B cell (primary cell): ENCODE measurements at regions not wholly inside any gene's neighbourhood (a gene's known extent, or its start where the extent isn't known, plus 50 kb on each side); places are given as distances from the start of the nearest gene placed in this dataset.

Experiments used
- ATAC-seq: fragments of 200-7000 bp; cut with Tn5 transposase; one replicate; pipeline ENCODE4 v1.10.0; 2021; ENCODE audit warnings: low read depth, mild to moderate bottlenecking, moderate number of reproducible peaks, moderate library complexity
- CTCF ChIA-PET: fragments of 350-600 bp; sonication (Branson Sonifier 250); formaldehyde crosslinking; loops from one replicate; lab custom pipeline; 2021; ENCODE audit warnings: antibody characterized with exemption, inconsistent platforms; lab: Charles Lee
- POLR2A ChIA-PET: fragments of 350-600 bp; sonication (Branson Sonifier 250); formaldehyde crosslinking; loops from one replicate; lab custom pipeline; 2021; ENCODE audit warnings: antibody characterized with exemption; lab: Charles Lee
- DNase-seq: peaks from one replicate; pipeline ENCODE4 v3.0.0; 2013
- H2AFZ ChIP-seq: 2 replicates; pipeline ENCODE4 v1.6.1; 2012; ENCODE audit warnings: mild to moderate bottlenecking, low read depth, low read length; ENCODE audit not compliant: insufficient read depth, poor library complexity, severe bottlenecking
- H3K27ac ChIP-seq, 2 donors: 1 replicate in 1 of 2; 2 replicates in 1 of 2; pipeline ENCODE4 v1.5.1; 2012 to 2013; ENCODE audit warnings: low read length in 2 of 2, mild to moderate bottlenecking in 2 of 2, moderate library complexity in 1 of 2
- H3K27me3 ChIP-seq, 4 experiments: fragments of 200-600 bp in 1 of 4; sonication (generic) in 1 of 4; replicated peaks in 1 of 4; 1 replicate in 2 of 4; 2 replicates in 2 of 4; pipeline versions ENCODE4 v1.6.1 to v1.7.0; 2013 to 2016; ENCODE audit warnings: low read length in 3 of 4, mild to moderate bottlenecking in 2 of 4, mixed read lengths in 1 of 4, moderate library complexity in 1 of 4; ENCODE audit not compliant: insufficient read depth in 4 of 4, control insufficient read depth in 3 of 4; ENCODE audit errors: control extremely low read depth in 1 of 4
- H3K36me3 ChIP-seq, 2 experiments: replicated peaks in 1 of 2; 1 replicate in 1 of 2; 2 replicates in 1 of 2; pipeline versions ENCODE4 v1.6.1 to v1.7.1; 2013; ENCODE audit warnings: low read length in 1 of 2; ENCODE audit not compliant: insufficient read depth in 2 of 2, control insufficient read depth in 1 of 2; ENCODE audit errors: control extremely low read depth in 1 of 2, extremely low read depth in 1 of 2
- H3K4me1 ChIP-seq, 2 donors: fragments of 200-600 bp in 1 of 2; sonication (generic) in 1 of 2; 1 replicate in 1 of 2; 2 replicates in 1 of 2; pipeline versions ENCODE4 v1.5.1 to v1.6.1; 2013 to 2017; ENCODE audit warnings: low read length in 2 of 2; ENCODE audit not compliant: control insufficient read depth in 2 of 2, insufficient read depth in 2 of 2
- H3K4me2 ChIP-seq: replicated peaks from 2 replicates; pipeline ENCODE3; 2012; ENCODE audit warnings: mild to moderate bottlenecking, low read depth, low read length; ENCODE audit not compliant: poor library complexity, severe bottlenecking
- H3K4me3 ChIP-seq, 5 experiments: fragments of 200-600 bp in 1 of 5; sonication (generic) in 1 of 5; 1 replicate in 3 of 5; 2 replicates in 2 of 5; pipeline versions ENCODE4 v1.5.1 to v1.7.0; 2011 to 2016; ENCODE audit warnings: low read length in 4 of 5, mild to moderate bottlenecking in 4 of 5, low read depth in 2 of 5, control low read depth in 1 of 5, moderate library complexity in 1 of 5; ENCODE audit not compliant: insufficient read depth in 1 of 5; ENCODE audit errors: control extremely low read depth in 1 of 5, extremely low read depth in 1 of 5
- H3K79me2 ChIP-seq: fragments of 200-600 bp; sonication (generic); one replicate; pipeline ENCODE4 v1.6.0; 2016; ENCODE audit warnings: low read length; ENCODE audit not compliant: control insufficient read depth, insufficient read depth
- H3K9ac ChIP-seq: fragments of 200-600 bp; sonication (generic); 2 replicates; pipeline ENCODE4 v1.6.1; 2017; ENCODE audit warnings: mild to moderate bottlenecking, low read length, moderate library complexity
- H3K9me3 ChIP-seq, 3 donors: one replicate each; pipeline versions ENCODE4 v1.6.1 to v1.7.1; 2013; ENCODE audit warnings: low read length in 2 of 3; ENCODE audit not compliant: control insufficient read depth in 2 of 3, insufficient read depth in 1 of 3; ENCODE audit errors: control extremely low read depth in 1 of 3
- H4K20me1 ChIP-seq: 2 replicates; pipeline ENCODE4 v1.6.0; 2012; ENCODE audit warnings: mild to moderate bottlenecking, low read length; ENCODE audit not compliant: insufficient read depth, control insufficient read depth, poor library complexity, severe bottlenecking
- H3K27ac Mint-ChIP-seq: one replicate; pipeline ENCODE4 v1.8.0; 2021; ENCODE audit warnings: mixed read lengths
- H3K27me3 Mint-ChIP-seq: one replicate; pipeline ENCODE4 v1.8.0; 2021; ENCODE audit warnings: mixed read lengths
- H3K4me1 Mint-ChIP-seq: one replicate; pipeline ENCODE4 v1.8.0; 2021; ENCODE audit warnings: mixed read lengths
- H3K4me3 Mint-ChIP-seq: one replicate; pipeline ENCODE4 v1.8.0; 2021; ENCODE audit warnings: mixed read lengths
- H3K9me3 Mint-ChIP-seq: one replicate; pipeline ENCODE4 v1.8.0; 2022; ENCODE audit warnings: mixed read lengths; ENCODE audit not compliant: insufficient read depth
- EZH2 ChIP-seq: IDR thresholded peaks from 2 replicates; pipeline ENCODE4 v1.6.1; 2012; ENCODE audit warnings: borderline replicate concordance, low read depth, mild to moderate bottlenecking, moderate library complexity, low read length; ENCODE audit not compliant: insufficient read depth, poor library complexity, severe bottlenecking
- WGBS: methylation state at CpG from one replicate; pipeline ENCODE4 v1.1.5; 2013; ENCODE audit warnings: missing lambda C conversion rate; ENCODE audit not compliant: insufficient coverage; 5-methylcytosine and 5-hydroxymethylcytosine counted together
- intact Hi-C: fragments of 100-400 bp; cut with micrococcal nuclease; formaldehyde crosslinking; loops from one replicate; pipeline ENCODE4 v1.10.0; 2022
- TF ChIP-seq, protein P1 (sequence below): fragments of 200-600 bp; IDR thresholded peaks from one replicate; pipeline ENCODE4 v1.8.0; 2022; ENCODE audit warnings: antibody characterized with exemption, mild to moderate bottlenecking

- intact Hi-C loops = no loop called here
- Histone ChIP-seq H3K9ac (no peak overlapping the region), H4K20me1 (no peaks in the 10 kb centered on the region), H3K4me2 (no peak overlapping the region), H3K36me3 (no peaks in the 10 kb centered on the region), H3K27ac (no peak overlapping the region), H3K4me1 (no peaks in the 10 kb centered on the region), H3K4me3 (no peak overlapping the region), H3K9me3 (peaks cover 0 to 4% (median 0%) of the 10 kb centered on the region in 3 donors), H2AFZ (no peak overlapping the region), H3K27me3 (no peaks in the 10 kb centered on the region), H3K79me2 (no peaks in the 10 kb centered on the region)
- TF ChIP-seq, protein P1, sequence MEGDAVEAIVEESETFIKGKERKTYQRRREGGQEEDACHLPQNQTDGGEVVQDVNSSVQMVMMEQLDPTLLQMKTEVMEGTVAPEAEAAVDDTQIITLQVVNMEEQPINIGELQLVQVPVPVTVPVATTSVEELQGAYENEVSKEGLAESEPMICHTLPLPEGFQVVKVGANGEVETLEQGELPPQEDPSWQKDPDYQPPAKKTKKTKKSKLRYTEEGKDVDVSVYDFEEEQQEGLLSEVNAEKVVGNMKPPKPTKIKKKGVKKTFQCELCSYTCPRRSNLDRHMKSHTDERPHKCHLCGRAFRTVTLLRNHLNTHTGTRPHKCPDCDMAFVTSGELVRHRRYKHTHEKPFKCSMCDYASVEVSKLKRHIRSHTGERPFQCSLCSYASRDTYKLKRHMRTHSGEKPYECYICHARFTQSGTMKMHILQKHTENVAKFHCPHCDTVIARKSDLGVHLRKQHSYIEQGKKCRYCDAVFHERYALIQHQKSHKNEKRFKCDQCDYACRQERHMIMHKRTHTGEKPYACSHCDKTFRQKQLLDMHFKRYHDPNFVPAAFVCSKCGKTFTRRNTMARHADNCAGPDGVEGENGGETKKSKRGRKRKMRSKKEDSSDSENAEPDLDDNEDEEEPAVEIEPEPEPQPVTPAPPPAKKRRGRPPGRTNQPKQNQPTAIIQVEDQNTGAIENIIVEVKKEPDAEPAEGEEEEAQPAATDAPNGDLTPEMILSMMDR = no peak
- no peak for TF ChIP-seq EZH2
- ATAC-seq (no peak), DNase-seq (no peak)
- Mint-ChIP-seq H3K9me3 (no peaks in the 10 kb centered on the region), H3K4me1 (no peaks in the 10 kb centered on the region), H3K27ac (no peak overlapping the region), H3K27me3 (no peaks in the 10 kb centered on the region), H3K4me3 (no peak overlapping the region)
- POLR2A ChIA-PET = no interaction called here
- CTCF ChIA-PET = no interaction called here
- WGBS = no CpG with 5 or more reads among the region's 1 CpG
Measured at GRCh38 chr2:4356541-4356940, 653.2 kb downstream of the DCDC2C start.

DNA sequence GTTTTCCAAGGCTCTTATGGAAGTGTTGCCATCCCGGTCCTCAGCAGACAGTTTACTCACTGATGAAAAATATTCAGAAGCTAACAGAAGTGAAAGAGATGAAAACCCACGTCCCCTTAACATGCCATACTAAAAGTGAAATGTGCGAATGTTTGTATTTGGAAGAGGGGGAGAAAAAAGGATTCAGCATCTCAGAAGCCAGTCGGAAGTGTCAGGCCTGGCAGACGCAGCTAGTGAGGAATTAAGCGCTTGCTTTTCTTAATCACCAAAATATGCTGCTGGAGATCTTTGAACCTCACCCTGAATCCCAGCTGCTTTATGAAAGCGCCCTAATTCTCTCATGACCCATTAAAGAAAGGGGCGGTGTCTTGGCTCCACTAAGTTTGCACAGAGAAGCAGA is 653.7 kb downstream of the DCDC2C start:
- ChIA-PET CTCF (no interaction called here), POLR2A (no interaction called here)
- Mint-ChIP-seq H3K27ac (no peak overlapping the region), H3K27me3 (no peaks in the 10 kb centered on the region), H3K4me3 (no peak overlapping the region), H3K4me1 (no peaks in the 10 kb centered on the region), H3K9me3 (no peaks in the 10 kb centered on the region)
- intact Hi-C loops = no loop called here
- TF ChIP-seq, protein P1 = no peak
- TF ChIP-seq EZH2 = no peak
- H3K79me2 ChIP-seq = no peaks in the 10 kb centered on the region
- no peak overlapping the region for H3K27ac ChIP-seq
- H3K4me3 ChIP-seq = no peak overlapping the region
- 90% methylated on average over 3 of the region's 8 CpGs for WGBS
- no peak overlapping the region for H3K9ac ChIP-seq
- no peaks in the 10 kb centered on the region for H3K4me1 ChIP-seq
- DNase-seq = no peak
- no peak overlapping the region for H3K4me2 ChIP-seq
- no peaks in the 10 kb centered on the region for H4K20me1 ChIP-seq
- no peak for ATAC-seq
- H3K36me3 ChIP-seq = no peaks in the 10 kb centered on the region
- peaks cover 0 to 4% (median 0%) of the 10 kb centered on the region in 3 donors for H3K9me3 ChIP-seq
- no peak overlapping the region for H2AFZ ChIP-seq
- no peaks in the 10 kb centered on the region for H3K27me3 ChIP-seq
